ENCODE measurements at regions not wholly inside any gene's neighbourhood (a gene's known extent, or its start where the extent isn't known, plus 50 kb on each side); places are given as distances from the start of the nearest gene placed in this dataset.

DNA sequence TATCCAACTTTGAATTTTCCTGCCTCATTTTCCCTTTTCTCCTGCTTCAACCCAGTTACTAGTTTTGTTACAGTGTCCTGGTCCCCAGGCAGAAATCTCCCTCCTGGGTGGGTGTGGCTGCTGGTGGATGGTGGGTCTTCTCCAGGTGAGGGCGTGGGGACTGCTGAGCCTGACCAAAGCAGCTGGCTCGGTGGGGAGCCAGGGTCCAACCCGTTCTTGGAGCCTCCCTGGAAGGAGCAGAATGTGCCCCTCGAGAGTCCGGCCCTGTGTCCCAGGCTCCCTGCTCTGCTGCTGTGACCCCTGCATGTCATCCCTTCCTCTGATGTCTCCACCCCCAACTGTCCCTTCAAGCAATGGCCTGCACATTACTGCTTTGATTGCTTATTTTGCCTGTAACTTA, 86.6 kb upstream of the TCERG1L start:
- TF ChIP-seq POLR2A (IDR thresholded peaks at IDR 0.05), result no peak
- TF ChIP-seq, protein P1, sequence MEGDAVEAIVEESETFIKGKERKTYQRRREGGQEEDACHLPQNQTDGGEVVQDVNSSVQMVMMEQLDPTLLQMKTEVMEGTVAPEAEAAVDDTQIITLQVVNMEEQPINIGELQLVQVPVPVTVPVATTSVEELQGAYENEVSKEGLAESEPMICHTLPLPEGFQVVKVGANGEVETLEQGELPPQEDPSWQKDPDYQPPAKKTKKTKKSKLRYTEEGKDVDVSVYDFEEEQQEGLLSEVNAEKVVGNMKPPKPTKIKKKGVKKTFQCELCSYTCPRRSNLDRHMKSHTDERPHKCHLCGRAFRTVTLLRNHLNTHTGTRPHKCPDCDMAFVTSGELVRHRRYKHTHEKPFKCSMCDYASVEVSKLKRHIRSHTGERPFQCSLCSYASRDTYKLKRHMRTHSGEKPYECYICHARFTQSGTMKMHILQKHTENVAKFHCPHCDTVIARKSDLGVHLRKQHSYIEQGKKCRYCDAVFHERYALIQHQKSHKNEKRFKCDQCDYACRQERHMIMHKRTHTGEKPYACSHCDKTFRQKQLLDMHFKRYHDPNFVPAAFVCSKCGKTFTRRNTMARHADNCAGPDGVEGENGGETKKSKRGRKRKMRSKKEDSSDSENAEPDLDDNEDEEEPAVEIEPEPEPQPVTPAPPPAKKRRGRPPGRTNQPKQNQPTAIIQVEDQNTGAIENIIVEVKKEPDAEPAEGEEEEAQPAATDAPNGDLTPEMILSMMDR (IDR thresholded peaks at IDR 0.05), result no peak

All from Peyer's patch (tissue), 4 donors.